SK-N-SH (cell line): ENCODE measurements at regions not wholly inside any gene's neighbourhood (a gene's known extent, or its start where the extent isn't known, plus 50 kb on each side); places are given as distances from the start of the nearest gene placed in this dataset.

Experiments
- CTCF ChIP-seq: fragments of 200-600 bp; sonication (generic); IDR thresholded peaks from 2 replicates; pipeline ENCODE4 v1.6.1; 2017; ENCODE audit warnings: antibody characterized with exemption, mild to moderate bottlenecking, moderate library complexity
- ELF1 ChIP-seq: IDR thresholded peaks from 2 replicates; pipeline ENCODE4 v1.4.0; 2012
- EP300 ChIP-seq, 2 experiments: IDR thresholded peaks; 2 replicates each; pipeline versions ENCODE4 v1.4.0 to v1.6.1; 2012; ENCODE audit warnings: borderline replicate concordance in 1 of 2, low read depth in 1 of 2, low read length in 1 of 2
- EZH2phosphoT487 ChIP-seq: fragments of 200-600 bp; sonication (generic); IDR thresholded peaks from 2 replicates; pipeline ENCODE4 v1.6.1; 2017; ENCODE audit warnings: low read depth, mixed run types, mild to moderate bottlenecking, antibody characterized with exemption, moderate library complexity, borderline replicate concordance
- JUND ChIP-seq: IDR thresholded peaks from 2 replicates; pipeline ENCODE4 v1.4.0; 2012
- MXI1 ChIP-seq: IDR thresholded peaks from 2 replicates; pipeline ENCODE4 v1.6.1; 2012; ENCODE audit warnings: mild to moderate bottlenecking, low read depth, low read length, improper control_type of control experiment
- POLR2AphosphoS5 ChIP-seq: IDR thresholded peaks from 2 replicates; pipeline ENCODE4 v1.6.1; 2012; ENCODE audit warnings: low read depth, low read length
- RCOR1 ChIP-seq: fragments of 150-350 bp; IDR thresholded peaks from 2 replicates; pipeline ENCODE4 v1.6.1; 2017; ENCODE audit warnings: antibody characterized with exemption, low read length
- RFX5 ChIP-seq: IDR thresholded peaks from 2 replicates; pipeline ENCODE4 v1.6.1; 2012; ENCODE audit warnings: mild to moderate bottlenecking, improper control_type of control experiment, low read length
- SIN3A ChIP-seq: IDR thresholded peaks from 2 replicates; pipeline ENCODE4 v1.6.1; 2012; ENCODE audit warnings: low read depth, mild to moderate bottlenecking, low read length, moderate library complexity, borderline replicate concordance
- TCF12 ChIP-seq: IDR thresholded peaks from 2 replicates; pipeline ENCODE4 v1.4.0; 2012
- TF ChIP-seq, protein P1 (sequence below): IDR thresholded peaks from 2 replicates; pipeline ENCODE4 v1.4.0; 2012; ENCODE audit warnings: low read depth
- TF ChIP-seq, protein P2 (sequence below): IDR thresholded peaks from 2 replicates; pipeline ENCODE4 v1.6.1; 2012; ENCODE audit warnings: mild to moderate bottlenecking, low read depth, low read length, moderate library complexity

- TF ChIP-seq, protein P1, sequence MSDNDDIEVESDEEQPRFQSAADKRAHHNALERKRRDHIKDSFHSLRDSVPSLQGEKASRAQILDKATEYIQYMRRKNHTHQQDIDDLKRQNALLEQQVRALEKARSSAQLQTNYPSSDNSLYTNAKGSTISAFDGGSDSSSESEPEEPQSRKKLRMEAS = no peak
- TF ChIP-seq TCF12 = no peak
- no peak for TF ChIP-seq CTCF
- no peak for TF ChIP-seq EP300 (IDR thresholded peaks at IDR 0.05; ENCODE audit: borderline replicate concordance in 1 of 2, low read depth in 1 of 2, low read length in 1 of 2)
- no peak for TF ChIP-seq MXI1
- TF ChIP-seq, protein P2, sequence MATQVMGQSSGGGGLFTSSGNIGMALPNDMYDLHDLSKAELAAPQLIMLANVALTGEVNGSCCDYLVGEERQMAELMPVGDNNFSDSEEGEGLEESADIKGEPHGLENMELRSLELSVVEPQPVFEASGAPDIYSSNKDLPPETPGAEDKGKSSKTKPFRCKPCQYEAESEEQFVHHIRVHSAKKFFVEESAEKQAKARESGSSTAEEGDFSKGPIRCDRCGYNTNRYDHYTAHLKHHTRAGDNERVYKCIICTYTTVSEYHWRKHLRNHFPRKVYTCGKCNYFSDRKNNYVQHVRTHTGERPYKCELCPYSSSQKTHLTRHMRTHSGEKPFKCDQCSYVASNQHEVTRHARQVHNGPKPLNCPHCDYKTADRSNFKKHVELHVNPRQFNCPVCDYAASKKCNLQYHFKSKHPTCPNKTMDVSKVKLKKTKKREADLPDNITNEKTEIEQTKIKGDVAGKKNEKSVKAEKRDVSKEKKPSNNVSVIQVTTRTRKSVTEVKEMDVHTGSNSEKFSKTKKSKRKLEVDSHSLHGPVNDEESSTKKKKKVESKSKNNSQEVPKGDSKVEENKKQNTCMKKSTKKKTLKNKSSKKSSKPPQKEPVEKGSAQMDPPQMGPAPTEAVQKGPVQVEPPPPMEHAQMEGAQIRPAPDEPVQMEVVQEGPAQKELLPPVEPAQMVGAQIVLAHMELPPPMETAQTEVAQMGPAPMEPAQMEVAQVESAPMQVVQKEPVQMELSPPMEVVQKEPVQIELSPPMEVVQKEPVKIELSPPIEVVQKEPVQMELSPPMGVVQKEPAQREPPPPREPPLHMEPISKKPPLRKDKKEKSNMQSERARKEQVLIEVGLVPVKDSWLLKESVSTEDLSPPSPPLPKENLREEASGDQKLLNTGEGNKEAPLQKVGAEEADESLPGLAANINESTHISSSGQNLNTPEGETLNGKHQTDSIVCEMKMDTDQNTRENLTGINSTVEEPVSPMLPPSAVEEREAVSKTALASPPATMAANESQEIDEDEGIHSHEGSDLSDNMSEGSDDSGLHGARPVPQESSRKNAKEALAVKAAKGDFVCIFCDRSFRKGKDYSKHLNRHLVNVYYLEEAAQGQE = no peak
- no peak for TF ChIP-seq SIN3A
- no peak for TF ChIP-seq RCOR1
- TF ChIP-seq RFX5 = no peak
- TF ChIP-seq ELF1 = no peak
- no peak for TF ChIP-seq EZH2phosphoT487
- TF ChIP-seq POLR2AphosphoS5 = no peak
- TF ChIP-seq JUND = no peak
Measured at GRCh38 chr6:144744720-144745119, 459.6 kb downstream of the UTRN start.
